ENCODE measurements at regions not wholly inside any gene's neighbourhood (a gene's known extent, or its start where the extent isn't known, plus 50 kb on each side); places are given as distances from the start of the nearest gene placed in this dataset.

DNA sequence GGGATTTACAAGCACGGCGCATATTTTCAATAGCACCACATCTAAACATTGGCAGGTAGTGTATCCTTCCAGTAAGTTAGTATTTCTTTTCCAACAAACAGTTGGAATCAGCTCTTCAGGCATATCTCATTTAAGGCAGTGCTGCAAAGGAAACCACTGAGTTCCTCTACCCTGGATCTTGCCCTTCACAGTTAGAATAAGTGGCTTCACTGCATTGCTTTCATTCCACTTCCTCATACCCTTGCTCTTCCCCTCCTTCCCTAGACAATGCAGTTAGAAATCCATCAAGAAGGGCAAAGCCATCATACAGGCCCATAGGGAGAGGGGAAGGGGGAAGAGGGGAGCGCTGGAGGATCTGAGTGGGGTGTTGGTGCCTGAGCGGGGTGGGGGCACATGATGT is 173.7 kb downstream of the FBXO15 start:
- DNase-seq (ENCODE audit: extremely low read depth, low read depth) = no peak
- TF ChIP-seq, protein P1, sequence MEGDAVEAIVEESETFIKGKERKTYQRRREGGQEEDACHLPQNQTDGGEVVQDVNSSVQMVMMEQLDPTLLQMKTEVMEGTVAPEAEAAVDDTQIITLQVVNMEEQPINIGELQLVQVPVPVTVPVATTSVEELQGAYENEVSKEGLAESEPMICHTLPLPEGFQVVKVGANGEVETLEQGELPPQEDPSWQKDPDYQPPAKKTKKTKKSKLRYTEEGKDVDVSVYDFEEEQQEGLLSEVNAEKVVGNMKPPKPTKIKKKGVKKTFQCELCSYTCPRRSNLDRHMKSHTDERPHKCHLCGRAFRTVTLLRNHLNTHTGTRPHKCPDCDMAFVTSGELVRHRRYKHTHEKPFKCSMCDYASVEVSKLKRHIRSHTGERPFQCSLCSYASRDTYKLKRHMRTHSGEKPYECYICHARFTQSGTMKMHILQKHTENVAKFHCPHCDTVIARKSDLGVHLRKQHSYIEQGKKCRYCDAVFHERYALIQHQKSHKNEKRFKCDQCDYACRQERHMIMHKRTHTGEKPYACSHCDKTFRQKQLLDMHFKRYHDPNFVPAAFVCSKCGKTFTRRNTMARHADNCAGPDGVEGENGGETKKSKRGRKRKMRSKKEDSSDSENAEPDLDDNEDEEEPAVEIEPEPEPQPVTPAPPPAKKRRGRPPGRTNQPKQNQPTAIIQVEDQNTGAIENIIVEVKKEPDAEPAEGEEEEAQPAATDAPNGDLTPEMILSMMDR (IDR thresholded peaks at IDR 0.05; ENCODE audit: low read depth, low read length) = no peak

DNA sequence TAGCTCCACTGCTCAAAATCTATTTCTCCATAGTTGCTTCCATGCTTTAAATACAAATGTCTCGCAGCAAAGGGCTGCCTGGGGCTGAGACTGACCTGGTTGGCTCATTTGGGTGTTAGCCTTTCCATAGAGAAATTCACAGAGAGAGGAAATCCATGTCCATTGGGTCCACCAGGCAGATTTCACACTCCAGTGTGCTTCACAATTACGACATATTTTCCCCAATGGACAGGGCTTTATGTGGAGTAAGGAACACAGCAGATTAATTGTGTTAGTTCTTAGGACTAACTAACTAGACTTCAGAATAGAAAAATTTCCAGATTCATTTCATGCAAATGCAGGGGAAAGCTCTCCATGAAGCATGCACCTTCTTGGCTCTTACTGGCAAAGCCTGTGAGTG is 180.7 kb downstream of the FBXO15 start:
- TF ChIP-seq, protein P1 (IDR thresholded peaks at IDR 0.05; ENCODE audit: low read depth, low read length) = no peak
- DNase-seq (ENCODE audit: extremely low read depth, low read depth) = no peak

DNA sequence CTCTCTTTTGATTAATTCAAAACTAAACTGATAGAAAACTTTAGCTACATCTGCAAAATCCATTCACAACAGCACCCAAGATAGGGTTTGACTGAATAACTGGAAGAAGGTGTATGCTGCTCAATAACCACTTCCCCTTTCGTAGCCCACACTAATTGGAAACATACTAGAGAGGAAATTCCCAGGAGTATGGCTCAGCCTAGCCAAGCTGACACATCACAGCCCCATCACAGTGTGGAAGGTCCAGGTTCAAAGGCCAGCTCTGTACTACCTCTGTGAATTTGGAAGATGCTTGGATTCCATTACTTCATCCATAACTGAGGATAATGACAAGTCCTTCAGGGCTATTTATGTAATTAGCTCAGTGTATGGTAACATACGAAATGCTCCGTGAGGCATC is 185.4 kb downstream of the FBXO15 start:
- DNase-seq (ENCODE audit: extremely low read depth, low read depth) = peak; percentile 42
- TF ChIP-seq, protein P1 (IDR thresholded peaks at IDR 0.05; ENCODE audit: low read depth, low read length) = no peak

DNA sequence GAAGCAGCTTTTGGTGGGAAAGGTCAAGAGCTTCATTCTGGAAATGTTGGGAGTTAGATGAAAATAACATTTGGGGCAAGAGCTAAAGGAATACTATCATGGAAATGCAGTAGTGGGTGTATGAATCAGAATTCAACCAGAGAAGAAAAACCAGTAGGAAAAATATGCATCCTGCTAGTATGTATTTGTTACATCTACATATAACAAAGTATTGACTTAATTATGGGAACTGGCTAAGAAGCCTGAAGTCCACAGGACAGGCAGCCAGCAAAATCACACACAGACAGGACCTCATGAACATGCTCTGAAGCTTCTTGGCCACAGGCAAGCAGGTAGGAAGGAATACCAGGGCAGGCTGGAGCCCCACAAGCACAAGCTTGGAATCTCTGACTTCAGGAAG is 185.8 kb downstream of the FBXO15 start:
- no peak for DNase-seq (ENCODE audit: extremely low read depth, low read depth)
- TF ChIP-seq, protein P1 (IDR thresholded peaks at IDR 0.05; ENCODE audit: low read depth, low read length) = no peak

DNA sequence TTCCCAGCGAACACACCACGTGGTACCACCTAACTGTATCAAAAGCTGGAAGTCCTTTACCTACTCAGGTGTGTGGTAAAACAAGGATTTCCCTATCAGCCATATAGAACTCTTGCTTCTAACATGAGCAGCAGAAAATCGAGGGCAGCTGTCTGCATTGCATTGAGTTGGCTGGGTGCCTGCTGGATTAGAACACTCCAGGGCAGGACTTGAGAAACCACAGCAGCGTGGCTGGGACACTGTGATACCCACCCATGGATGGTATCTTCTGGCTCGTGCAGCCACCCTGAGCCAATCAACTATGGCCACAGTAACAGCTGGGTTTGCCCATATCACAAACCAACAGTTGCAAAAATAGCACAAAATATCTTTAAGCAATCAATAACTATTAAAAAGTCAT is 188.3 kb downstream of the FBXO15 start:
- DNase-seq (ENCODE audit: extremely low read depth, low read depth) = no peak
- TF ChIP-seq, protein P1 (IDR thresholded peaks at IDR 0.05; ENCODE audit: low read depth, low read length) = no peak

DNA sequence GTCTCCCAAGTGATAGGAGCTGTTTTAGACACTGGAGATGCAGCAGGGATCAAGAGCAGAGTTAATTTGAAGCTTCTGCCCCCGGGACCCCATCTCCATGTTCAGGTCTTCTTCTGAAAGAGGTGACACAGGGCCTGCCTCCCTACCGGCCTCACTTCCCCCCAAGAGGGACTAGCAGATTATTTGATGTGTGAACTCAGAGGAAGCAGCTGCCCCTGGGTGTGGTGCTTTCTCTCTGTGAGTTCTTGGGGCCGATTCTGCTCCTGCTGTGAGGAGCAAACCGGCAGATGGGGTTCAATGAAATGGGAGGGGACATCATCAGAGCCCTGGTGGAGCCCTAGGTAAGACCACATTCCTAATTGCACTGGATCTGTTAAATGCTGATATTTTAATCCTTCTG is 193.4 kb downstream of the FBXO15 start:
- no peak for DNase-seq (ENCODE audit: extremely low read depth, low read depth)
- TF ChIP-seq, protein P1 (IDR thresholded peaks at IDR 0.05; ENCODE audit: low read depth, low read length) = no peak

DNA sequence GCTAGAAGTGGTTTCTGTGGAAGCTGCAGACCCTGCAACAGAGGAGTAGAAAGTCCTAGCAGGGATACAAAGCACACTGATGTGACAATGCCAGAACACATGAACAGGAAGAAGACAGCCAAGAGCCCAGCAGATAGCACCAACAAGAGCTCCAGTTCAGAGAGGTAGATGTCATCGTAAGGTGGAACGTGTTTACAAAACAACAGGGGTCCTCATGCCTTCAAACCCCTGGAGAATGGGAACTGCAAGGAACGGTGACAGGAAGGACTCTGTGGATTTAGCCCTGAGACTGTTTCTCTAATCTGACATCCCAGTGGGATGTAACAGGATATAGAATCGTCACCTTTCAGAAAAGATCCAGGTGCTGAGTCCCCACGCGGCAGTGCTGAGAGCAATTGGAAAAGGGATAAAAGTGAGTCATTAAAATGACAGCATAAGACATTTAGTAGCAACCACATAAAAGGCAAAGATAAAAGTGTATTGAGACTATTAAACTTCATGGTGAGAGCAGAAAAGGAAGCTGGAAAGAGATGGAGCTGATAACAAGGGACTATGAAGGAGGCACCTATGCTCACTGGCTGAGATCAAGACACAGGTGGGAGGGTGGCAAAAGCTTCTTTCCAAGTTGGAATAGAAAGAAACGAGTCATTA is 195.2 kb downstream of the FBXO15 start:
- TF ChIP-seq, protein P1 (IDR thresholded peaks at IDR 0.05; ENCODE audit: low read depth, low read length) = no peak
- no peak for DNase-seq (ENCODE audit: extremely low read depth, low read depth)
